HUDEP-2 (cell line): ENCODE measurements at regions not wholly inside any gene's neighbourhood (a gene's known extent, or its start where the extent isn't known, plus 50 kb on each side); places are given as distances from the start of the nearest gene placed in this dataset.

Source experiments
- DNase-seq, 76 experiments: peaks; one replicate each; lab custom pipeline; 2025; ENCODE audit not compliant: unreplicated experiment in 76 of 76; lab: John Stamatoyannopoulos, UW

DNA sequence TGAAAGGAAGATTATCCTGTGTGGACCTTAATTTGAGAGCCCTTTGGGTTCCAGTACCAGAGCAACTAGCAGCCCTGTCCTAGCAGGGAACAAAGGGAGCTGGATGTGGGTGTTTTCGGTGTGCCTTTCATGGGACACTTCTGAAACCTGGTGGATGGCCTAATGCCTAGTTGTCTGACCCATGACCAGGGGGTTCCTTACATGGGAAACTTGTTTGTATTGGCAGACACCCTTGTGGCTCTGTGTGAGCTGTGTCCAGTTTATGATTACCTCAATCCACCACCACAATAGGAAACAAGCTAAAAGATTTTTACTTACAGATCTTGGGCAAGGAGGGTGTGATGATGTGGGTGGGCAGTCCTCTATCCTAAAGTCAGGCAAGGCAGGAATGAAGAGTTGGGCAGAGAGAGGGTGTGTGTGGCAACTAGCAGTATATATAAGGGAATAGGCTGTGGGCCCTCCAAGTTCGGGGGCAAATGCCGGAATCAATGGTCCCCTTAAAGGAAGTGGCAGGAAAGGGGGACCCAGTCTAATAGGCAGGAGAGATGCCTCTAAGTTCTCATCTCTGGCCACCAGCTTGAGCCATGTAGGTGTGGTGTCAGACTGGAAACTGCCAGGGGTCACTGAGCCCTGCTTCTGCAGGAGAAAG lies 264.6 kb downstream of the QKI start:
- no peak for DNase-seq

DNA sequence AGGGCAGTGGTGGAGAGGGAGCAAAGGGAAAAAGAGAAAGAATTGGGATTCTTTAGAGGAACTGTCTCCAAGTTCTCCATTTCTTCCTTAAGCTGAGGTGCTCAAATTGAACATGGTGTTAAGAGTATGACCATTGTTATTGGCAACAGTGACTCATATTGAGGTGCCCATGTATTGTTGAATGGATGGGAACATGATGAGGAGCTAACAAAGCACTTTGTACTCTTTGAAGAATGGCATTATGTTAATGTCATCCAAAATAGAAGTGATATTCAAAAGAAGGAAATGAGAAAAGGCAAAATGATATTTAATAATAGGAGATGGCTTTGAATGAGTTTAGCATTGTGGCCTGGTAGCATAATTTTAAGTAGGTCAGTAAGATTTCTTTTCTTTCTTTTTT lies 261.1 kb downstream of the QKI start:
- no peak for DNase-seq

GRCh38 chr6:163672710-163673109 lies 258.2 kb downstream of the QKI start:
- peak in 1 of 76 experiments; percentile 21 for DNase-seq

DNA sequence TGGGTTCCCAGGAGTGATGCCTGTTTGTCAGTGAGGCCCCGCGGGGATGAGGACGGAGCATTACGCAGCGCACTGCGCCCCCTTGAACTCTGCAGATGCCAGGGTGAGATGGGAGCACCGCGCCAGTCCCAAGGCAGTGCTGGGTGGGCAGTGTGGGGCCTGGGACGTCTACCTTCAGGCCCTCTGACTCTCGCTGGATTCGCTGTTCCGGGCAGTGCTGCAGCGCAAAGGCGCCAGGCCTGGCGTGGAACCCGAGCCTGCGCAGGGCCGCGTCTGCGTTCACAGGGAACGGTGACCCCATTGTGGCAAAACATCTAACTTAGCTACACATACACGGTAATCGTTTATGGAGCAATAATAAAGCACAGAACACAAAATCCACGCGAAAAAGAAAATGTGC lies 257.3 kb downstream of the QKI start:
- DNase-seq = no peak

DNA sequence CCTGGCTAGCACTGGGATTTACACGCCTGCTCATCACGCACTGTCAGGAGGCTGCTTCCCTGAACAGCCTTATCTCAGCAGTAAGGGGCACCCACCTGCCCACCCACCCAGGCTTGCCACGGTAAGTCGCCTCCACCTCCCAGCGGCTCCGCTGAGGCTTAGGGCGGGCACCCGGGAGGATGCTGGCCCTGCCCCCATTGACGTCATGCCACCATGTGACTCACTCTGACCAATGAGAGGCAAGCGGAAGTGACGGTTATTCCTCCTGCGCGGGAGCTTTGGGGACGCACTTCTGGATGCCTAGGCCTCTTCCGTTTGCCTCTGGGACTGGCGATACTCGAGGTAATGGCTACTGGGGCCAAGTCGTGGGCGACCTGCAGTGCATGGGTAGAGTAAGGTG lies 256.8 kb downstream of the QKI start:
- DNase-seq = no peak

DNA sequence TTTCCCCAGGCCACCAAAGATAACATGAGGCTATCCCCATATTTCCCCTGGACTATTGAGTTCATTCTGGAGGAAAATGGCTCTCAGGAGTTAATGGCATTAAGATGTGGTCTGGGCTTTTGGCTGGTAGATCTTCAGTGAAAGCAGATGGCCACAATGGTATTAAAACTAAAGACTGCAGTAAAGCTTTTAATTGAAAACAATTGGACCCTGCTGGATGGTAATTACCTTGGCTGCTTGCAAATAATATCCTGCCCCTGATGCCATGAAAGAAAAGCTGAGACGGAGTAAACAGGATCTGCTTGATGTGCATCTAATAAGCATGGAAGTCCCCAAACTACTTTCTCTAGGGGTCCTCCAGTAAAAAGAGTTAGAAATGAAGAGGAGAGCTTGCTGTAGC lies 255.8 kb downstream of the QKI start:
- no peak for DNase-seq

- no peak for DNase-seq
These were observed 253.5 kb downstream of the QKI start for GRCh38 chr6:163668061-163668426.

- DNase-seq = peak in 3 of 76 experiments; percentile 11 to 29 (median 25)
These were observed 253.0 kb downstream of the QKI start for GRCh38 chr6:163667372-163668060.

- DNase-seq = no peak
These were observed 250.9 kb downstream of the QKI start for GRCh38 chr6:163665464-163665863.

DNA sequence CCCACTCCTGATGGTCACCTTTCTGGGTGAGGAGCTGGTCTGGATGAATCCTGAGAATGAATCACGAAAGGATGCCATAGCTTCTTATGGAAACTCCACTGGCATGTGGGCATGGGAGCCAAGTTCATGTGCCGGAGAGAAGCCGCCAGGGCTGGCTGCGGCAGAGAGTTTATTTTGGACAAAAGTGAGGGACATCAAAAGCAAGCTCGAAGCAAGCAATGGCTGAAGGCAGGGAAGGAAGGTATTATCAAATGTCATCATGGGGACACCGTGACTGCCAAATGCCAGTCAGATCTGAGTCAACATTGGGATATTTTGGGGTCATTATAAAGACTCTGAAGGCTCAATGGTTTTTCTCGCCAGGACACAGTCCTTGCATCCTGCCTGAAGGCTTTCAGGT lies 249.1 kb downstream of the QKI start:
- no peak for DNase-seq

DNA sequence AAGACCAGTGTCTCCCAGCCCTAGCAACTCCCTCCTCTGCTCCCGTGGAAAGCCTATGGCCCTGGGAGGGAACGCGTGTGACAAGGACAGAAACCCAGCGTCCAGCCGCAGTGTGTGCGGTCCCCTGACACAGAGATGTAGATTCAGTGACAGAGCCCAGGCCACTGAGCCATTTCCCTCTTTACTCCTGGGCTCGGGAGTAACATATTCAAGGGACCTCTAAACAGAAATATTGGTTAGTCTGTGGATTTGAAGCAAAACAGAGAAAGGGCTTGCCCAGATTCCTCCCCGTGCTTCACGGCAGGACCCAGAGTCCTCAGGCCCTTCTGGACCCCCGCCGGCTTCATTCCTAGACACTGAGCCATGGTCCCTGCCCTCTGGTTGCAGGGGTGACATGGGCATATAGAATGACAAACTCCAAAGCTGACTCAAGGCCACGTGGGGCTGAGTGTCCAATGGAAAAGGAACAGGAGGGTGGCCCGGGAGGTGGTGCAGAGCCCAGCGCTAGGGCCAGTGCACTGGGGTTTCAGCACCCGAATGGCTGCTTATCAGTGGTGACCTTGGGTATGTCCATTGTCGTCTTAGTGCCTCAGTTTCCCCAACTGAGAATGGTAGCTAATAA lies 248.2 kb downstream of the QKI start:
- no peak for DNase-seq

DNA sequence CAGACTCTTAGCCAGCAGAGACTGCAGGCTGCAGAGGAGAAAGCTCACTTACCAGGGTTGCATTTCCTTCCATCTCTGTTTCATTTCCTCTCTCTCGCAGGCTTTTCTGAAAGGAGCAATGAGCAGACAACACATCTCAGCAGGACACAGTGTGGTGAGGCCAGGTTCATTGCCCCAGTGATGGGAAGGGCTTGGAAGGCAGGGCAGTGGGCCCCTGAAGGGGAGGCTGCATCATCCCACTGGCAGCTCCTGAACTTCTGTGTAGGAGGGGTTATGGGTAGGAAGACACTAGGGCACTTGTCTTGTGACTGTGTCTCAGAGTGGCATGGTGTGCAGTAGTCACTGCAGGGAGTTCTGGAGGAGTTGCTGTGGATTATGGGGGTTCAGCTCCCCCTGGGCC lies 246.8 kb downstream of the QKI start:
- DNase-seq = no peak

DNA sequence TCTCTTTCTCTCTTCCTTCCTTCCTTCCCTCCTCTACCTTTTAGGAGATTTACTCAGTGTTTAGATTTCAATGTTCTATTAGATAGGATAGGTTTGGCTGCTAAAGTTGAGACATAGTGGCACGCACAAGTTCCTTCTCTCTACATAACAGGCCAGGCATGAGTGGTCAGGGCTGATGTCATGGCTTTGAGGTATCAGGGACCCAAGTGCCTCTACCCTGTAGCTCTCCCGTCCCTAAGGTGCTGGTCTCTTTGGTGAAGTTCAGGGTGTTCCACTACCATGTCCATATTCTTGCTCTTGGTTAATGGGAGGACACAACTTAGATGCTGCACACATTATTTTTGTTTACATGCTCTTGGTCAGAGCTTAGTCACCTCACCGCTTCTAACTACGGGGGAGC lies 245.3 kb downstream of the QKI start:
- DNase-seq = no peak

DNA sequence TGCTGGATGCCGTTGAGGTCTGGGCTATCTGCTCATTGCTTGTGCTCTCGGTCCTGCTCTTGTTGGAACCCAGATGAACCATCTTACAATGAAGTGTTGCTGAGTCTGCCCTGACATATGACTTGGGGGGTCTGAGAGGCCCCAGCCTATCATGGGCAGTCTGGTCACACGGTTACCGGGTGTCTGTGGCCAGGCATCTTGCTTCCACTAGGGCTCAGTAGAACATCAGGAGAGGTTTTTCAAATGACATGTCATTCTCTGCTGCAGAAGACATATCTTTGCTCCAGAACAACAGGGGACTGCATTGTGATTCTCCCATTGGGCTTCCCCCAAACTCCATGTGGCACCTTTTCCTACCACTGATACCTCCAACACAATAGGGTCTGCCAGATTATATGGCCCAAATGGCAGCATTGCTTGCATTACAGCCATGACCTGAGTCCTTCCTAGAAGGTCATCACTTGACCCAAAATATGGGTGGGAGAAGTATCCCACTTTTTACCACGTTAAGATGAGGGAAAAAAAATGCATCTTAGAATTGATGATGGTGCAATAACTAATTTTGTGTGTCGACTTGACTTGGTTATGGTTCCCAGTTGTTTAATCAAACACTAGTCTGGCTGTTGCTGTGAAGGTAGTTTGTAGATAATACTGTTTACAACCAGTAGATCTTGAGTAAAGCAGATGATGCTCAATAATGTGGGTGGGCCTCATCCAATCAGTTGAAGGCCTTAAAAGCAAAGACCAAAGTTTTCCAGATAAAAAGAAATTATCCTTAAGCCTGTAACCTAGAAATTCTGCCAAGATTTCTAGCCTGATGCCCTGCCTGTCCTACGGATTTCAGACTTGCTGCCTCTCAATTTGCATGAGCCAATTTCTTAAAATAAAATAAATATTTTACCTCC lies 241.0 kb downstream of the QKI start:
- DNase-seq = no peak

DNA sequence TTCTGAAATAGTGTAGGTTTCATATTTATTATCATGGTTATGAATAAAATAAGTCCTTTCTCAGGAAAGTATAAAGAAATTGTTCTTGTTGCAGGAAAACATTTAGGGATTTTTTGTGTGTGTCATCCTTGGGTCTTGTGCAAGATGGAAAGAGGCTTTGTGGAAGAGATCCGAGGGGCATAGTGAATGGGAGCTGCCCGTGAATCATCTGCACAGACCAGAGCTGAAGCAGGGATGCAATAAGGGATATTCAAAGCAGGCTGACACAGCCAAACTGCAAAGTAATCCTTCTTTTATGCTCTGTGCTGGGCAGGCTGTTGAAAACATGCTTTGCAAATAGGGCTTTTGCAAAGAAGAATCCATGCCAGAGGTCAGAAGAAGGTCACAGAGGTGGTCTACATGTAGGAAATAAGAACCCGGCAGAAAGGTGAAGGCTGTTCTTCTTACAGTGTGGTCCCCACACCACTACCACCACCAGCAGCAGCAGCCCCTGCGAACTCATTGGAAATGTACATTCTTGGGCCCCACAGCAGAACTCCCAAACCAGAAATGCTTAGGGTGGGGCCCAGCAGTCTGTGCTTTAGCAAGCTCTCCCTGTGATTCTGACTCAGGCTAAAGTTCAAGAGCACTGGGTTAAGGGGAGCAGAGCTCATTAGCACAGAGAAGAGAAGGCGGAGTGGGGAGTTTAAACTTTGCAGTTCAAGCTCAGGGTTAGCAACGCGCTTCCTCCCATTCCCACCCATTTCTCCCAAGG lies 237.6 kb downstream of the QKI start:
- no peak for DNase-seq

DNA sequence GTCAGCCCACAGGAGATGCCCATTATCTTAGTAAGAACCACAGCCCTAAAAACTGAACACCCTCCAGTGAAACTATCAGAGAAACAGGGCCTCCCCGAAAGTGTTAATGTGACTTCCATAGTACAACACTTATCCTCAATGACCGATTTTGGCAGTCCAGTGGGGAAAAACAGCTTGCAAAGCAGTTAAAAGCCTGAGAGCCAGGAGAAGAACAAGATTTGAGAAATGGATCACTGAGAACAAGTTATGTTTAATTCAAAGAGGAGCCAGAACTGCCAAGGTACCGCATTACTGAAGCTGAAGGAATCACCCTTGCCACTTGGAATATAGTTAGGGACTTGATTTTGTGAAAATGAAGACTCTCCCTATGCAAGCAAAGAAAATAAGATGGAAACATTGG lies 236.9 kb downstream of the QKI start:
- DNase-seq = no peak

DNA sequence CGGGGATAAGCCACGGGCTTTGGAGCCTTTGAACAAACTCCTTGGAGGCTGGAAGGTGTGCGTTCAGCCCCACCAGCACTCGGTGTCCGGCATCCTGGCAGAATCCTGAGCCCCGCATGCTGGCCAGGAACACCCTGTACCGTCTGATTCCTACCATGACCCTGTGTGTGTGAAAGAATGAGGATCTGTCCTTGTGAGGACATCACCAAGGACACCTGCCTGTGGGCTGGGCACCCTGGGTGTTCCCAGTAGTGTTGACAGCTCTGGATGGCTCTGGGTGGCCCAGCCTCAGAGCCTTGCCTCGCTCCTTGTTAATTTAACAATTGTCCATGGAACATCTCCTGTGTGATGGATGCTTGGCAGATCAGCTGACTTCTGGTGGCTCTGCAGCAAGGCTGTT lies 234.3 kb downstream of the QKI start:
- DNase-seq = no peak

DNA sequence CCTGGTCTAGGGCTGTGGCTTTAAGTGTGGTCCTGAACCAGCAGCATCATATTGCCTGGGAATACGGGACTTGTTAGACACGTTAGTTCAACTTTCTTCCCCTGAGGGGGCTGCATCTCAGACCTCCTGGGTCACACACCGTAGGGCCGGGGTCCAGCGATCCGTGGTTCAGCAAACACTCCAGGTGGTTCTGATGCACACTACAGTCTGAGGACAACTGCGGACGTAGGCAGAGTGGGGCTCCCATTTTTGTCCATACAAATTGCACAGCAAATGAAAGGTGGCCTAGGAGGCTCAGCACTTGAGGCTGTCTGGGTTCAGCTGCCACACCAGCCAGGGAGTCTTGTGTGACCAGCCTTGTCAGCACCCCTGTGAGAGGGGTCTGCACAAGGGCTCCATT lies 233.1 kb downstream of the QKI start:
- no peak for DNase-seq

- no peak for DNase-seq
These were observed 232.3 kb downstream of the QKI start for GRCh38 chr6:163646866-163647265.

GRCh38 chr6:163646133-163646532 lies 231.6 kb downstream of the QKI start:
- DNase-seq = no peak

- no peak for DNase-seq
These were observed 231.0 kb downstream of the QKI start for GRCh38 chr6:163645560-163645959.
